ENCODE measurements at regions not wholly inside any gene's neighbourhood (a gene's known extent, or its start where the extent isn't known, plus 50 kb on each side); places are given as distances from the start of the nearest gene placed in this dataset.

GRCh38 chr13:39968646-39969475, 313.4 kb downstream of the COG6 start:
- DNase-seq (ENCODE audit: low read depth) = no peak

- no peak for DNase-seq (ENCODE audit: low read depth)
Measured at GRCh38 chr13:39970177-39970846, 314.9 kb downstream of the COG6 start.

DNA sequence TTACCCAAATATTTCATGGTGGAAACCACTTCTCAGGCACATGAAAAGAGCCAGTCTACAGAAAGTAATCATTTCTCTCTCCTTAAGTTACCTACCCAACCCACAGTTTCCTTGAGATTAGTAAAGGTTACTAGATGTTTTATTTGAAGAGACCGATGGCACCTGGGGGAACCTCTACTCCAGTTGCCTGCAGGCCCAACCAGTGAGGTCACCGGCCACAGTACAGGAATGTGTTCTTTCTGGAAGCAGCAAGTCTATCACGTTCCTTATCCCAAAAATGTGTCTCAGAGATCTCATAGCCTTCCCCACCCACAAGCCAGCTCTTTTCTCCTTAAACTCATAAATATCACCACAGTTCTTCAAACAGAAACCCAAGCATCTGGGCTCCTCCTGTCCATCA, 316.1 kb downstream of the COG6 start:
- DNase-seq (ENCODE audit: low read depth) = no peak

- no peak for DNase-seq (ENCODE audit: low read depth)
Measured at GRCh38 chr13:39976481-39976880, 321.0 kb downstream of the COG6 start.

GRCh38 chr13:39981056-39981455, 325.6 kb downstream of the COG6 start:
- DNase-seq (ENCODE audit: low read depth) = no peak

- DNase-seq (ENCODE audit: low read depth) = no peak
Measured at GRCh38 chr13:39982745-39983144, 327.3 kb downstream of the COG6 start.

- no peak for DNase-seq (ENCODE audit: low read depth)
Measured at GRCh38 chr13:39985071-39985470, 329.6 kb downstream of the COG6 start.

GRCh38 chr13:39988351-39988750, 332.9 kb downstream of the COG6 start:
- DNase-seq (ENCODE audit: low read depth) = no peak

GRCh38 chr13:39998166-39998565, 342.7 kb downstream of the COG6 start:
- DNase-seq (ENCODE audit: low read depth) = no peak

- no peak for DNase-seq (ENCODE audit: low read depth)
Measured at GRCh38 chr13:40002016-40002415, 346.6 kb downstream of the COG6 start.

DNA sequence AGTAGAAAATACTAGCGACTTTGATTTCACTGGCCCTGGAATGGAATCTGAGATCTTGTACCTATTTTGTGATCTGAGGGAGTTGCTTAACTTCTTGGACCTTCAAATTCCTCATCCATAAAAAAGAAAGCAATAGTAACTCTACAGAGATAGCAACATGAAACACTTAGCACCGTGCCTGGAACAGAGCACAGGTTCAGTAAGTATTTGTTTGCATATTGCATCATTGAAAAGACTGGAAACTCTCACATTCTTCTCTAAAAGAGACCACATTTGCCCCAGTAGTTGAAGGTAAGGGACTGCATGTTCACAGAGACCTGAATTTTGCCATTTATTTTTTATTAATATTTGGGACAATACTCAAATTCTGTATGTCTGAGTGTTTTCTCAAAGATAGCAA, 358.1 kb downstream of the COG6 start:
- DNase-seq (ENCODE audit: low read depth) = no peak

- DNase-seq (ENCODE audit: low read depth) = no peak
Measured at GRCh38 chr13:40016953-40017660, 361.6 kb downstream of the COG6 start.

- DNase-seq (ENCODE audit: low read depth) = no peak
Measured at GRCh38 chr13:40017662-40018262, 362.3 kb downstream of the COG6 start.

DNA sequence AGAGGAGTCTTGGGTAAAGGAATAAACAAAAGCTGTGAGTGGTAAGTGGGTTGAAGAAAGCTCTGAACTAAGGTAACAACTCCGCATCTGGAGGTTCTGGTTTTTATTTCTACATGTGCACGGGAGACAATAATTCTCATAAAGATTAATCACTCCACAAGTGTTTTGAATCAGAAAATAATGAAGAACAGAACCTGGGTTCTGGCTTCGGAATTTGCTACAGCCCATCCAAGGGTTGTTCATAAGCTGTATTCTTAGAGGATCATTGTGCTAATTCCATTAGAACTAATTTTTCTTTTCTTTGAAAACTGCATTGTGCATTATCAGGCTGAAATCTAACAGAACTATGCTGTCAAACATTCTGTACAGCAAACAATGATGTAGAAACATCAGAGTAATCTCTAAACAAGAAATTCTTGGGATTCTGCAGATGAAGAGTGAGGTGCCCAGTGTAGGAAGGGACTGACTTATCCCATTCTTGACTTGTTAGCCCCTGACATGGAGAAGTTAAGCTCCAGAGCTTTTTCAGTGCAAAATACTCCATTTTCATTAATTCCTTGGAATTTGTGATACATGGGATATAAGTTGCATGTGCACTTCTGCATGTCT, 368.2 kb downstream of the COG6 start:
- DNase-seq (ENCODE audit: low read depth) = no peak

GRCh38 chr13:40024204-40024966, 368.9 kb downstream of the COG6 start:
- DNase-seq (ENCODE audit: low read depth) = no peak

DNA sequence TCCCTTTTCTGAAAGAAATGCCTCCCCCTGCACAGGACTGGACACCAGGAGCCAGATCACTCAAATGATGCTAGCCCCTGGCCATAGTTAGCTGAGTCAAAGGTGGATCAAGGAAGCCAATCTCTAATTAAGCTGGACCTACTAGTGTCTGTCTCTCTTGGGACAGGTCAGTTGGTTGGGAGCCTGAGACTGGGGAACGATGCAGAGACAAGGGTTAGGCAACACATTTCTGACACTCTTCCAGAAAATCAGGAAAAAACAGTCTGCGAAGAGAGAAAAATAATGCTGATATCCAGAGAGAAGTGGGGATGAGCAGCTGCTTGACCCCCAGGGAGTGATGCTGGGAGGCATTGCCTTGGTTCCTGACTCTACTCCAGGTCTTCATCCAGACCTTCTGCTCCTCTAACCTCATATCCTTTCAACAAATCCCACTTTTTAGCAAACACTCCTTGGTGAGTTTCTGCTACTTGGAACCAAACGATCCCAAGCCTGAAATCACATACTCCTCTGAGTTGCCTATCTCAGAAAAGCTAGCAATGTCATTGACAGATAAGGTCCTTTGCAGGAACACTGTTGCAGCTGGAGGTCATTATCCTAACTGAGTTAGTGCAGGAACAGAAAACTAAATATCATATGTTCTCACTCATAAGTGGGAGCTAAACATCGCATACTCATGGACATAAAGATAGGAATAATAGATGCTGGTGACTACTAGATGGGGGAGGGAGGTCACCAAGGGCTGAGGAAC, 369.7 kb downstream of the COG6 start:
- no peak for DNase-seq (ENCODE audit: low read depth)

DNA sequence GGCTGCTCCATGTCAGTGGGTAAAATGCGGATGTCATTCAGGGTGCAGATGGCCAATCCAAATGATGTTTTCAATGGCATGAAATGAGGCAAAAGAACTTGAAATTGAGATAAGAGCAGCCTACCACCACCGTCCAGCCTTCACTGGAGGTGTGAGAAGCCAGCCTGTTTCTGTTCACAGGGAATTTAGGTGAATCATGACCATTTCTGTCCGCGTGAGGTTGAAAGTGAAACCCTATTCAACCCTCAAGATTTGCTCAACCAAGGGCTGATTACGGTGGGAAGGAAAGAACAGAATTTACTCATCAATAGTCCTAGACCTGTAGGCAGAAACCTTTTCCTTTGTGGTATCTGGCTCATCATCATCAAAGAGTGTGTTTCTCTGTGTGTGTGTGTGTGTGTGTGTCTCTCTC, 370.7 kb downstream of the COG6 start:
- DNase-seq (ENCODE audit: low read depth) = no peak

DNA sequence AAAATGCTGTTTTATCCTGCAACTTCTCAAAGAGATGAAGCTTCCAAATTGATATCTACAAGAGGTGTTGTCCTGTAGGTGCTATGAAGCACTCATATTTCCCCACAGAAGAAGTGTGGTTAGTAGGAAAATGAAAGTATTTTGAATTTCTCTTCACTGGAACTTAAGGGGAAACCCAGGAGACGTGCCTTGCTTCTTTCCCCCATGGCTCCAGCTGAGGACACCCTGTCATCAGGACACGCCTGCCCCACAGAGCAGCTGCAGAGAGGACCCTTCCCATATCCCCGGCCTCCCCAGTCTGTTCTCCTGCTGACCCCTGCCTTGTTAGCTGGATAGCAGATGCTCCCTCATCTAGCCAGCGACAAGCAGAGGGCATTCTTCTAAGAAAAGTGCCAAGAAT, 371.3 kb downstream of the COG6 start:
- DNase-seq (ENCODE audit: low read depth) = no peak

DNA sequence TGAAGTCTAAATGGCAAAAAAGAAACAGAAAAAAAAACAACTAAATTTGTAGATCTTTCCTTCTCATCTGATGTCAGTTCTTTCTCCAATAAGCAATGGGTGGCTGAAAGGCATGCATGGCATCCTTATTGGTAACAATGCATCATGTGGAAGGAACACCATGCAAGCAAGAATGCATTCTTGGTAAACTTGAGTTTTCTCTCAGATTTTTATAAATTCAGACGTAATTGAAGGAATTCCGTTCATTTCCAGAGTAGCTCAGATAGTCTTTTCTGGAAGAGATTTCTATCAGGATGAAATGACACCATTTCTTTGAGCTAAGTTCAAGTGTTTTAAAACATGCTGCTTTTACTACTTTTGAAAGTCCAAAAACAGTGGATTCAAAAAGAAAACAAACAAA, 373.0 kb downstream of the COG6 start:
- no peak for DNase-seq (ENCODE audit: low read depth)

DNA sequence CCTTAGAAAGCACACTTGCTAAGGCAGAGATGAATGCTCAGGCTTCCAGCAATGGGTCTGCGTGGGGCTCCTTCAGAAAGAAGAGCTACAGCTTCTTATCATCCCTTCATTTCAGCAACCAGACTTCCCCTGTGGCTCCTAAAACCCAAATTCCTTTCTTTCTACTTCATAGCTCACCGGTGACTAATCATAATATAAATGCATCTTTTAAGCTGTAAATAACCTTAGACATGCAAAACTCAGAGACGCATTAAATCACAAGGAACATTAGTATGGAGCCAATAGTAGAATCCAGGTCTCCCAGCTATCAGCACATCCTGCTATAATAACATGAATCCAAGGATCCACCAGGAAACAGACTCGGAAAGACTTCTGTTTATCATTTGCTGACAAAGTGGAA, 375.6 kb downstream of the COG6 start:
- DNase-seq (ENCODE audit: low read depth) = peak; percentile 44

- no peak for DNase-seq (ENCODE audit: low read depth)
Measured at GRCh38 chr13:40039061-40039460, 383.6 kb downstream of the COG6 start.
